WTC11 (cell line): ENCODE measurements at regions not wholly inside any gene's neighbourhood (a gene's known extent, or its start where the extent isn't known, plus 50 kb on each side); places are given as distances from the start of the nearest gene placed in this dataset.

Experiments
- ATAC-seq: fragments of 200-7000 bp; cut with Tn5 transposase; 2 replicates; pipeline ENCODE4 v1.10.0; 2021; ENCODE audit warnings: mild to moderate bottlenecking, moderate library complexity
- CTCF ChIA-PET: fragments of 300-600 bp; sonication (Branson Sonifier 250); formaldehyde crosslinking; loops from one replicate; lab custom pipeline; 2021; ENCODE audit warnings: antibody characterized with exemption; lab: Charles Lee
- POLR2A ChIA-PET: fragments of 350-600 bp; sonication (Branson Sonifier 250); formaldehyde crosslinking; loops from one replicate; lab custom pipeline; 2021; ENCODE audit warnings: antibody characterized with exemption; lab: Charles Lee
- DNase-seq: peaks from one replicate; pipeline ENCODE4 v3.0.0; 2021; ENCODE audit warnings: low spot score
- H3K27ac Mint-ChIP-seq: 2 replicates; pipeline ENCODE4 v1.8.0; 2021; ENCODE audit warnings: mixed read lengths
- H3K27me3 Mint-ChIP-seq: 2 replicates; pipeline ENCODE4 v1.8.0; 2021; ENCODE audit warnings: low read depth, mild to moderate bottlenecking, moderate library complexity, mixed read lengths
- H3K36me3 Mint-ChIP-seq: 2 replicates; pipeline ENCODE4 v1.8.0; 2021; ENCODE audit warnings: mixed read lengths
- H3K4me1 Mint-ChIP-seq: 2 replicates; pipeline ENCODE4 v1.8.0; 2022; ENCODE audit warnings: mixed read lengths
- H3K4me3 Mint-ChIP-seq: 2 replicates; pipeline ENCODE4 v1.8.0; 2021; ENCODE audit warnings: mild to moderate bottlenecking, moderate library complexity, mixed read lengths
- H3K9me3 Mint-ChIP-seq: 2 replicates; pipeline ENCODE4 v1.8.0; 2021; ENCODE audit warnings: mixed read lengths
- ATF3 ChIP-seq: sonication (generic); formaldehyde crosslinking; conservative IDR thresholded peaks from 2 replicates; pipeline ENCODE4 v1.8.1; 2022; ENCODE audit warnings: mild to moderate bottlenecking, missing genetic modification reagents
- ATF6 ChIP-seq: sonication (generic); formaldehyde crosslinking; IDR thresholded peaks from 2 replicates; pipeline ENCODE4 v1.8.1; 2023; ENCODE audit warnings: mild to moderate bottlenecking, missing genetic modification reagents
- CREB1 ChIP-seq: sonication (generic); formaldehyde crosslinking; IDR thresholded peaks from 2 replicates; pipeline ENCODE4 v1.8.0; 2023; ENCODE audit warnings: mild to moderate bottlenecking, missing genetic modification reagents
- CTCF ChIP-seq: fragments of 200-600 bp; IDR thresholded peaks from 2 replicates; pipeline ENCODE4 v1.8.0; 2022; ENCODE audit warnings: antibody characterized with exemption
- E2F1 ChIP-seq: sonication (generic); formaldehyde crosslinking; IDR thresholded peaks from 2 replicates; pipeline ENCODE4 v1.8.0; 2022; ENCODE audit warnings: mild to moderate bottlenecking, missing genetic modification reagents
- E2F5 ChIP-seq: sonication (generic); formaldehyde crosslinking; IDR thresholded peaks from 2 replicates; pipeline ENCODE4 v1.8.1; 2022; ENCODE audit warnings: mild to moderate bottlenecking, moderate library complexity, missing genetic modification reagents
- ELF4 ChIP-seq: sonication (generic); formaldehyde crosslinking; IDR thresholded peaks from 2 replicates; pipeline ENCODE4 v1.8.1; 2022; ENCODE audit warnings: low read depth, mild to moderate bottlenecking, moderate library complexity, missing genetic modification reagents
- FOXP1 ChIP-seq: sonication (generic); formaldehyde crosslinking; IDR thresholded peaks from 2 replicates; pipeline ENCODE4 v1.8.0; 2022; ENCODE audit warnings: missing genetic modification reagents, mild to moderate bottlenecking, moderate library complexity, borderline replicate concordance
- GRHL2 ChIP-seq: fragments of 250-450 bp; sonication (Bioruptor Pico); IDR thresholded peaks from 2 replicates; pipeline ENCODE4 v1.8.0; 2022; ENCODE audit warnings: mild to moderate bottlenecking, moderate library complexity; ENCODE audit not compliant: insufficient replicate concordance, severe bottlenecking
- NR1H2 ChIP-seq: sonication (generic); formaldehyde crosslinking; IDR thresholded peaks from 2 replicates; pipeline ENCODE4 v1.9.0; 2021; ENCODE audit warnings: mild to moderate bottlenecking, moderate library complexity, missing genetic modification reagents
- RELA ChIP-seq: sonication (generic); formaldehyde crosslinking; IDR thresholded peaks from 2 replicates; pipeline ENCODE4 v1.8.1; 2022; ENCODE audit warnings: missing genetic modification reagents, mild to moderate bottlenecking, borderline replicate concordance
- SMAD3 ChIP-seq: sonication (generic); formaldehyde crosslinking; IDR thresholded peaks from 2 replicates; pipeline ENCODE4 v1.8.0; 2022; ENCODE audit warnings: missing genetic modification reagents, mild to moderate bottlenecking, borderline replicate concordance
- TCF7 ChIP-seq: sonication (generic); formaldehyde crosslinking; IDR thresholded peaks from 2 replicates; pipeline ENCODE4 v1.8.0; 2022; ENCODE audit warnings: mild to moderate bottlenecking, low read depth, missing genetic modification reagents, moderate library complexity
- ZBTB43 ChIP-seq: sonication (generic); formaldehyde crosslinking; IDR thresholded peaks from 2 replicates; pipeline ENCODE4 v1.8.1; 2023; ENCODE audit warnings: mild to moderate bottlenecking, missing genetic modification reagents
- ZNF121 ChIP-seq: sonication (generic); formaldehyde crosslinking; IDR thresholded peaks from 2 replicates; pipeline ENCODE4 v1.8.0; 2023; ENCODE audit warnings: missing genetic modification reagents
- ZNF671 ChIP-seq: fragments of 250-450 bp; sonication (Bioruptor Pico); IDR thresholded peaks from 2 replicates; pipeline ENCODE4 v1.8.0; 2021; ENCODE audit warnings: mild to moderate bottlenecking

GRCh38 chr5:39941416-39941815 is 516.6 kb upstream of the DAB2 start (continued):
- no peak for TF ChIP-seq ATF3

GRCh38 chr5:39934830-39935229 is 510.1 kb upstream of the DAB2 start:
- Mint-ChIP-seq H3K36me3 (no peaks in the 10 kb centered on the region), H3K27ac (no peak overlapping the region), H3K9me3 (no peaks in the 10 kb centered on the region), H3K27me3 (no peaks in the 10 kb centered on the region), H3K4me1 (no peaks in the 10 kb centered on the region), H3K4me3 (no peak overlapping the region)
- CTCF ChIA-PET: no interaction called here
- POLR2A ChIA-PET: no interaction called here
- ATAC-seq (no peak), DNase-seq (no peak)
- TF ChIP-seq CTCF (no peak), ZBTB43 (CRISPR knock-in tag) (no peak), ZNF121 (CRISPR knock-in tag) (no peak), FOXP1 (no peak), E2F5 (no peak), SMAD3 (no peak), ELF4 (no peak), E2F1 (no peak), TCF7 (CRISPR knock-in tag) (no peak), CREB1 (CRISPR knock-in tag) (no peak), GRHL2 (CRISPR knock-in tag) (no peak), ZNF671 (CRISPR knock-in tag) (no peak), ATF6 (CRISPR knock-in tag) (no peak)

GRCh38 chr5:39933061-39933460 is 508.3 kb upstream of the DAB2 start:
- H3K27me3 Mint-ChIP-seq: no peaks in the 10 kb centered on the region
- DNase-seq: no peak
- no peak for ATAC-seq
- no peaks in the 10 kb centered on the region for H3K9me3 Mint-ChIP-seq
- TF ChIP-seq NR1H2 (CRISPR knock-in tag) (no peak), RELA (CRISPR knock-in tag) (no peak)
- no peaks in the 10 kb centered on the region for H3K4me1 Mint-ChIP-seq
- POLR2A ChIA-PET: no interaction called here
- H3K27ac Mint-ChIP-seq: no peak overlapping the region
- no peaks in the 10 kb centered on the region for H3K36me3 Mint-ChIP-seq
- CTCF ChIA-PET: no interaction called here
- H3K4me3 Mint-ChIP-seq: no peak overlapping the region
